SK-N-MC (cell line): ENCODE measurements at regions not wholly inside any gene's neighbourhood (a gene's known extent, or its start where the extent isn't known, plus 50 kb on each side); places are given as distances from the start of the nearest gene placed in this dataset.

ENCODE experiments used
- EZH2 ChIP-seq: fragments of 200-600 bp; sonication (generic); IDR thresholded peaks from one replicate; pipeline ENCODE4 v1.6.1; 2017; ENCODE audit warnings: antibody characterized with exemption
- FOXP2 ChIP-seq: optimal IDR thresholded peaks from 2 replicates; pipeline ENCODE3; 2011; ENCODE audit warnings: mild to moderate bottlenecking, moderate library complexity; ENCODE audit not compliant: insufficient read depth; ENCODE audit errors: extremely low read length, control extremely low read depth
- POLR2AphosphoS5 ChIP-seq: IDR thresholded peaks from 2 replicates; pipeline ENCODE4 v1.6.1; 2012; ENCODE audit warnings: mild to moderate bottlenecking, low read depth, low read length, borderline replicate concordance

GRCh38 chr11:40062616-40063015 is 1396.8 kb downstream of the LRRC4C start:
- TF ChIP-seq EZH2 (no peak), POLR2AphosphoS5 (no peak), FOXP2 (no peak)
